ENCODE measurements at regions not wholly inside any gene's neighbourhood (a gene's known extent, or its start where the extent isn't known, plus 50 kb on each side); places are given as distances from the start of the nearest gene placed in this dataset.

DNA sequence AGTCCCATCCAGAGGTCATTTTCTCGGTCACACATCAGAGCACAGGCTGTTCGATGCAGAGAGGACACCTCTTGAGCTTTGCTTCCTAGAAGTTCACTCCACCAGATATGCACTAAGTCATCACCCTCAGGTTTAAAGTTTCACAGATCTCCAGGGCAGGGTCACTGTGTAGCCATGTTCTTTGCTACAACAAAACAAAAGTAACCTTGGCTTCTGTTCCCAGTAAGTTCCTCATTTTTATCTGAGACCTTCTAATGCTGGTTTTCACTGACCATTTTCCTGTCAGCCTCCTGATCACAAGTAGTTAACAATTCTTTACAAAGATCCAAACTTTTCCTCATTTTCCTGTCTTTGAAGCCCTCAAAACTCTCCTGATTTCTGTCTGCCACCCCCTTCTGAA lies 97.5 kb upstream of the CTSV start:
- TF ChIP-seq POLR2AphosphoS5 (IDR thresholded peaks at IDR 0.05; ENCODE audit: low read depth): no peak
- TF ChIP-seq, protein P1, sequence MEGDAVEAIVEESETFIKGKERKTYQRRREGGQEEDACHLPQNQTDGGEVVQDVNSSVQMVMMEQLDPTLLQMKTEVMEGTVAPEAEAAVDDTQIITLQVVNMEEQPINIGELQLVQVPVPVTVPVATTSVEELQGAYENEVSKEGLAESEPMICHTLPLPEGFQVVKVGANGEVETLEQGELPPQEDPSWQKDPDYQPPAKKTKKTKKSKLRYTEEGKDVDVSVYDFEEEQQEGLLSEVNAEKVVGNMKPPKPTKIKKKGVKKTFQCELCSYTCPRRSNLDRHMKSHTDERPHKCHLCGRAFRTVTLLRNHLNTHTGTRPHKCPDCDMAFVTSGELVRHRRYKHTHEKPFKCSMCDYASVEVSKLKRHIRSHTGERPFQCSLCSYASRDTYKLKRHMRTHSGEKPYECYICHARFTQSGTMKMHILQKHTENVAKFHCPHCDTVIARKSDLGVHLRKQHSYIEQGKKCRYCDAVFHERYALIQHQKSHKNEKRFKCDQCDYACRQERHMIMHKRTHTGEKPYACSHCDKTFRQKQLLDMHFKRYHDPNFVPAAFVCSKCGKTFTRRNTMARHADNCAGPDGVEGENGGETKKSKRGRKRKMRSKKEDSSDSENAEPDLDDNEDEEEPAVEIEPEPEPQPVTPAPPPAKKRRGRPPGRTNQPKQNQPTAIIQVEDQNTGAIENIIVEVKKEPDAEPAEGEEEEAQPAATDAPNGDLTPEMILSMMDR (IDR thresholded peaks at IDR 0.05; ENCODE audit: insufficient read depth, low read length): no peak

Data from HL-60 (cell line).